Upper lobe of left lung (tissue), 4 donors: ENCODE measurements at regions not wholly inside any gene's neighbourhood (a gene's known extent, or its start where the extent isn't known, plus 50 kb on each side); places are given as distances from the start of the nearest gene placed in this dataset.

Experiments
- EP300 ChIP-seq, 4 donors: sonication (generic); formaldehyde crosslinking; IDR thresholded peaks; one replicate each; pipeline ENCODE4 v1.5.1; 2017; ENCODE audit warnings: antibody characterized with exemption in 4 of 4, control low read depth in 2 of 4
- POLR2A ChIP-seq, 4 donors: fragments of 450-650 bp; IDR thresholded peaks; one replicate each; pipeline ENCODE4 v1.5.1; 2016 to 2017; ENCODE audit warnings: antibody characterized with exemption in 4 of 4, mild to moderate bottlenecking in 2 of 4
- POLR2AphosphoS5 ChIP-seq, 2 donors: sonication (generic); formaldehyde crosslinking; IDR thresholded peaks; one replicate each; pipeline ENCODE4 v1.5.1; 2017; ENCODE audit warnings: antibody characterized with exemption in 2 of 2
- TF ChIP-seq, protein P1 (sequence below), 6 experiments: fragments of 450-650 bp in 4 of 6; fragments of 200-600 bp in 2 of 6; sonication (generic) in 2 of 6; IDR thresholded peaks; one replicate each; pipeline ENCODE4 v1.5.1; 2016 to 2019; ENCODE audit warnings: antibody characterized with exemption in 6 of 6

DNA sequence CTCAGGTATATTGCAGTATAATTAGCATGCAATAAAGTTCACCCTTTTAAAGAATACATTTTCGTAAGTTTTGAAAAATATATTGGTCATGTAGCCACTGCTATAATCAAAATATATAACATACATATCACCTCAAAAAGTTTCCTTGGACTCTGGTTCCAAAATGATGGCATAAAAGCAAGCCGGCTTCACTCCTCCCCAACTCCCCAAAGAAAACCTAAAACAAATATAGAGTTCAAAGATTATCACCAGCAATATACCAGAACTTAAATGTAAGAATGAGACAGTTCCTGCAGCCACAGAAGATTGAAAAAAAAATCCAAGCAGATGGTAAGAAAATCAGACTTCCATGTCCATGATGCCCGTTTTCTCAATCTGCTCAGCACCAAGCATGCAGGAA is 104.3 kb downstream of the APIP start:
- TF ChIP-seq POLR2A (IDR thresholded peaks at IDR 0.05): no peak
- TF ChIP-seq, protein P1, sequence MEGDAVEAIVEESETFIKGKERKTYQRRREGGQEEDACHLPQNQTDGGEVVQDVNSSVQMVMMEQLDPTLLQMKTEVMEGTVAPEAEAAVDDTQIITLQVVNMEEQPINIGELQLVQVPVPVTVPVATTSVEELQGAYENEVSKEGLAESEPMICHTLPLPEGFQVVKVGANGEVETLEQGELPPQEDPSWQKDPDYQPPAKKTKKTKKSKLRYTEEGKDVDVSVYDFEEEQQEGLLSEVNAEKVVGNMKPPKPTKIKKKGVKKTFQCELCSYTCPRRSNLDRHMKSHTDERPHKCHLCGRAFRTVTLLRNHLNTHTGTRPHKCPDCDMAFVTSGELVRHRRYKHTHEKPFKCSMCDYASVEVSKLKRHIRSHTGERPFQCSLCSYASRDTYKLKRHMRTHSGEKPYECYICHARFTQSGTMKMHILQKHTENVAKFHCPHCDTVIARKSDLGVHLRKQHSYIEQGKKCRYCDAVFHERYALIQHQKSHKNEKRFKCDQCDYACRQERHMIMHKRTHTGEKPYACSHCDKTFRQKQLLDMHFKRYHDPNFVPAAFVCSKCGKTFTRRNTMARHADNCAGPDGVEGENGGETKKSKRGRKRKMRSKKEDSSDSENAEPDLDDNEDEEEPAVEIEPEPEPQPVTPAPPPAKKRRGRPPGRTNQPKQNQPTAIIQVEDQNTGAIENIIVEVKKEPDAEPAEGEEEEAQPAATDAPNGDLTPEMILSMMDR (IDR thresholded peaks at IDR 0.05): no peak
- TF ChIP-seq EP300 (IDR thresholded peaks at IDR 0.05): no peak
- no peak for TF ChIP-seq POLR2AphosphoS5 (IDR thresholded peaks at IDR 0.05)
